ENCODE measurements at regions not wholly inside any gene's neighbourhood (a gene's known extent, or its start where the extent isn't known, plus 50 kb on each side); places are given as distances from the start of the nearest gene placed in this dataset.
"Not testable (repeated sequence)": the region's sequence is repeated elsewhere in the genome, so short reads cannot be mapped to it uniquely, and the experiment has no call there.

GRCh38 chr2:59333007-59333406 is 1091.9 kb upstream of the FANCL start:
- no peaks in the 10 kb centered on the region for H3F3A ChIP-seq (ENCODE audit: insufficient read depth, low read length, poor library complexity, severe bottlenecking)
- no peaks in the 10 kb centered on the region for H3K27me3 ChIP-seq (ENCODE audit: insufficient read depth, low read depth, low read length)
- no peak overlapping the region for H2AFZ ChIP-seq (ENCODE audit: low read depth, low read length)
- H3K79me2 ChIP-seq (replicated peaks; ENCODE audit: insufficient read depth, low read length): no peaks in the 10 kb centered on the region
- TF ChIP-seq CTCF (IDR thresholded peaks at IDR 0.05; ENCODE audit: poor library complexity, severe bottlenecking): no peak
- TF ChIP-seq EZH2 (IDR thresholded peaks at IDR 0.05; ENCODE audit: borderline replicate concordance, insufficient read depth, low read length, poor library complexity, severe bottlenecking): no peak
- no peak for TF ChIP-seq EP300 (conservative IDR thresholded peaks at IDR 0.05; ENCODE audit: poor library complexity, severe bottlenecking)
- TF ChIP-seq TAF1 (IDR thresholded peaks at IDR 0.05; ENCODE audit: low read depth): no peak
- H3K4me3 ChIP-seq (ENCODE audit: low read length): no peak overlapping the region
- H3K36me3 ChIP-seq (ENCODE audit: insufficient read depth, low read length): no peaks in the 10 kb centered on the region
- no peaks in the 10 kb centered on the region for H4K20me1 ChIP-seq (ENCODE audit: insufficient read depth)
- no peak overlapping the region for H3K9ac ChIP-seq (ENCODE audit: low read length)
- H3K27ac ChIP-seq (ENCODE audit: low read length): no peak overlapping the region
- H3K9me3 ChIP-seq (ENCODE audit: low read length): no peaks in the 10 kb centered on the region
- no peak overlapping the region for H3K4me2 ChIP-seq (ENCODE audit: low read length)
- H3K9me2 ChIP-seq (ENCODE audit: insufficient read depth, low read length): no peaks in the 10 kb centered on the region

DNA sequence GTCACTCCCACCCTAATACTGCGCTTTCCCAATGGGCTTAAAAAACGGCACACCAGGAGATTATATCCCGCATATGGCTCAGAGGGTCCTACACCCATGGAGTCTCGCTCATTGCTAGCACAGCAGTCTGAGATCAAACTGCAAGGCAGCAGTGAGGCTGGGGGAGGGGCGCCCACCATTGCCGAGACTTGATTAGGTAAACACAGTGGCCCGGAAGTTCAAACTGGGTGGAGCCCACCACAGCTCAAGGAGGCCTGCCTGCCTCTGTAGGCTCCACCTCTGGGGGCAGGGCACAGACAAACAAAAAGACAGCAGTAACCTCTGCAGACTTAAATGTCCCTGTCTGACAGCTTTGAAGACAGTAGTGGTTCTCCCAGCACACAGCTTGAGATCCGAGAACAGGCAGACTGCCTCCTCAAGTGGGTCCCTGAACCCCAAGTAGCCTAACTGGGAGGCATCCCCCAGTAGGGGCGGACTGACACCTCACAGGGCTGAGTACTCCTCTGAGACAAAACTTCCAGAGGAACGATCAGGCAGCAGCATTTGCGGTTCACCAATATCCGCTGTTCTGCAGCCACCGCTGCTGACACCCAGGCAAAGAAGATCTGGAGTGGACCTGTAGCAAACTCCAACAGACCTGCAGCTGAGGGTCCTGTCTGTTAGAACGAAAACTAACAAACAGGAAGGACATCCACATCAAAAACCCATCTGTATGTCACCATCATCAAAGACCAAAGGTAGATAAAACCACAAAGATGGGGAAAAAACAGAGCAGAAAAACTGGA is 1085.6 kb upstream of the FANCL start:
- H3K9me3 ChIP-seq (ENCODE audit: low read length); H3K4me3 ChIP-seq (ENCODE audit: low read length); H4K20me1 ChIP-seq (ENCODE audit: insufficient read depth); H3K9ac ChIP-seq (ENCODE audit: low read length); H3K9me2 ChIP-seq (ENCODE audit: insufficient read depth, low read length); H2AFZ ChIP-seq (ENCODE audit: low read depth, low read length); H3K27ac ChIP-seq (ENCODE audit: low read length); H3K27me3 ChIP-seq (ENCODE audit: insufficient read depth, low read depth, low read length); H3K36me3 ChIP-seq (ENCODE audit: insufficient read depth, low read length); H3F3A ChIP-seq (ENCODE audit: insufficient read depth, low read length, poor library complexity, severe bottlenecking); H3K79me2 ChIP-seq (replicated peaks; ENCODE audit: insufficient read depth, low read length); H3K4me2 ChIP-seq (ENCODE audit: low read length): not testable (repeated sequence)

DNA sequence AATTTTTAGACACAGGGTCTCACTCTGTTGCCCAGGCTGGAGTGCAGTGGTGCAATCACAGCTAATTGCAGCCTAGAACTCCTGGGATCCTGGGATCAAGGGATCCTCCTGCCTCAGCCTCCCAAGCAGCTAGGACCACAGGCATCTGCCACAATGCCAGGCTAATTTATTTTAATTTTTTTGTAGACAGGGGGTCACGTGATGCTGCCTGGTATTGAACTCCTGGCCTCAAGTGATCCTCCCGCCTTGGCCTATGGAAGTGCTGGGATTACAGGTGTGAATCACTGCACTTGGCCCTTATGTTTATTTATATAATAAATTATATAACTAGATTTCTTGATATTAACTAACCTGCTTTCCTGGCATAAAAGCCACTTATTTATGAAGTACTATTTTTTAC is 1081.7 kb upstream of the FANCL start:
- Histone ChIP-seq H3K9ac (ENCODE audit: low read length) (no peak overlapping the region), H3K36me3 (ENCODE audit: insufficient read depth, low read length) (no peaks in the 10 kb centered on the region), H3K4me3 (ENCODE audit: low read length) (no peak overlapping the region), H3K4me2 (ENCODE audit: low read length) (no peak overlapping the region), H3K9me2 (ENCODE audit: insufficient read depth, low read length) (no peaks in the 10 kb centered on the region), H3F3A (ENCODE audit: insufficient read depth, low read length, poor library complexity, severe bottlenecking) (no peaks in the 10 kb centered on the region), H4K20me1 (ENCODE audit: insufficient read depth) (no peaks in the 10 kb centered on the region), H2AFZ (ENCODE audit: low read depth, low read length) (no peak overlapping the region), H3K9me3 (ENCODE audit: low read length) (no peaks in the 10 kb centered on the region), H3K27ac (ENCODE audit: low read length) (no peak overlapping the region), H3K27me3 (ENCODE audit: insufficient read depth, low read depth, low read length) (no peaks in the 10 kb centered on the region), H3K79me2 (replicated peaks; ENCODE audit: insufficient read depth, low read length) (no peaks in the 10 kb centered on the region)
- TF ChIP-seq POLR2AphosphoS5 (IDR thresholded peaks at IDR 0.05) (no peak), TAF1 (IDR thresholded peaks at IDR 0.05; ENCODE audit: low read depth) (no peak), CTCF (IDR thresholded peaks at IDR 0.05; ENCODE audit: poor library complexity, severe bottlenecking) (no peak), SMC3 (conservative IDR thresholded peaks at IDR 0.05; ENCODE audit: poor library complexity) (no peak), EZH2 (IDR thresholded peaks at IDR 0.05; ENCODE audit: borderline replicate concordance, insufficient read depth, low read length, poor library complexity, severe bottlenecking) (no peak), MXI1 (conservative IDR thresholded peaks at IDR 0.05; ENCODE audit: poor library complexity, severe bottlenecking) (no peak), EP300 (conservative IDR thresholded peaks at IDR 0.05; ENCODE audit: poor library complexity, severe bottlenecking) (no peak), RAD21 (conservative IDR thresholded peaks at IDR 0.05) (no peak)
- TF ChIP-seq, protein P1, sequence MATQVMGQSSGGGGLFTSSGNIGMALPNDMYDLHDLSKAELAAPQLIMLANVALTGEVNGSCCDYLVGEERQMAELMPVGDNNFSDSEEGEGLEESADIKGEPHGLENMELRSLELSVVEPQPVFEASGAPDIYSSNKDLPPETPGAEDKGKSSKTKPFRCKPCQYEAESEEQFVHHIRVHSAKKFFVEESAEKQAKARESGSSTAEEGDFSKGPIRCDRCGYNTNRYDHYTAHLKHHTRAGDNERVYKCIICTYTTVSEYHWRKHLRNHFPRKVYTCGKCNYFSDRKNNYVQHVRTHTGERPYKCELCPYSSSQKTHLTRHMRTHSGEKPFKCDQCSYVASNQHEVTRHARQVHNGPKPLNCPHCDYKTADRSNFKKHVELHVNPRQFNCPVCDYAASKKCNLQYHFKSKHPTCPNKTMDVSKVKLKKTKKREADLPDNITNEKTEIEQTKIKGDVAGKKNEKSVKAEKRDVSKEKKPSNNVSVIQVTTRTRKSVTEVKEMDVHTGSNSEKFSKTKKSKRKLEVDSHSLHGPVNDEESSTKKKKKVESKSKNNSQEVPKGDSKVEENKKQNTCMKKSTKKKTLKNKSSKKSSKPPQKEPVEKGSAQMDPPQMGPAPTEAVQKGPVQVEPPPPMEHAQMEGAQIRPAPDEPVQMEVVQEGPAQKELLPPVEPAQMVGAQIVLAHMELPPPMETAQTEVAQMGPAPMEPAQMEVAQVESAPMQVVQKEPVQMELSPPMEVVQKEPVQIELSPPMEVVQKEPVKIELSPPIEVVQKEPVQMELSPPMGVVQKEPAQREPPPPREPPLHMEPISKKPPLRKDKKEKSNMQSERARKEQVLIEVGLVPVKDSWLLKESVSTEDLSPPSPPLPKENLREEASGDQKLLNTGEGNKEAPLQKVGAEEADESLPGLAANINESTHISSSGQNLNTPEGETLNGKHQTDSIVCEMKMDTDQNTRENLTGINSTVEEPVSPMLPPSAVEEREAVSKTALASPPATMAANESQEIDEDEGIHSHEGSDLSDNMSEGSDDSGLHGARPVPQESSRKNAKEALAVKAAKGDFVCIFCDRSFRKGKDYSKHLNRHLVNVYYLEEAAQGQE (IDR thresholded peaks at IDR 0.05; ENCODE audit: borderline replicate concordance): no peak
